B cell (primary cell): ENCODE measurements at regions not wholly inside any gene's neighbourhood (a gene's known extent, or its start where the extent isn't known, plus 50 kb on each side); places are given as distances from the start of the nearest gene placed in this dataset.

Experiments used
- ATAC-seq: fragments of 200-7000 bp; cut with Tn5 transposase; one replicate; pipeline ENCODE4 v1.10.0; 2021; ENCODE audit warnings: low read depth, mild to moderate bottlenecking, moderate number of reproducible peaks, moderate library complexity
- CTCF ChIA-PET: fragments of 350-600 bp; sonication (Branson Sonifier 250); formaldehyde crosslinking; loops from one replicate; lab custom pipeline; 2021; ENCODE audit warnings: antibody characterized with exemption, inconsistent platforms; lab: Charles Lee
- POLR2A ChIA-PET: fragments of 350-600 bp; sonication (Branson Sonifier 250); formaldehyde crosslinking; loops from one replicate; lab custom pipeline; 2021; ENCODE audit warnings: antibody characterized with exemption; lab: Charles Lee
- DNase-seq: peaks from one replicate; pipeline ENCODE4 v3.0.0; 2013
- H2AFZ ChIP-seq: 2 replicates; pipeline ENCODE4 v1.6.1; 2012; ENCODE audit warnings: mild to moderate bottlenecking, low read depth, low read length; ENCODE audit not compliant: insufficient read depth, poor library complexity, severe bottlenecking
- H3K27ac ChIP-seq, 2 donors: 1 replicate in 1 of 2; 2 replicates in 1 of 2; pipeline ENCODE4 v1.5.1; 2012 to 2013; ENCODE audit warnings: low read length in 2 of 2, mild to moderate bottlenecking in 2 of 2, moderate library complexity in 1 of 2
- H3K27me3 ChIP-seq, 4 experiments: fragments of 200-600 bp in 1 of 4; sonication (generic) in 1 of 4; replicated peaks in 1 of 4; 1 replicate in 2 of 4; 2 replicates in 2 of 4; pipeline versions ENCODE4 v1.6.1 to v1.7.0; 2013 to 2016; ENCODE audit warnings: low read length in 3 of 4, mild to moderate bottlenecking in 2 of 4, mixed read lengths in 1 of 4, moderate library complexity in 1 of 4; ENCODE audit not compliant: insufficient read depth in 4 of 4, control insufficient read depth in 3 of 4; ENCODE audit errors: control extremely low read depth in 1 of 4
- H3K36me3 ChIP-seq, 2 experiments: replicated peaks in 1 of 2; 1 replicate in 1 of 2; 2 replicates in 1 of 2; pipeline versions ENCODE4 v1.6.1 to v1.7.1; 2013; ENCODE audit warnings: low read length in 1 of 2; ENCODE audit not compliant: insufficient read depth in 2 of 2, control insufficient read depth in 1 of 2; ENCODE audit errors: control extremely low read depth in 1 of 2, extremely low read depth in 1 of 2
- H3K4me1 ChIP-seq, 2 donors: fragments of 200-600 bp in 1 of 2; sonication (generic) in 1 of 2; 1 replicate in 1 of 2; 2 replicates in 1 of 2; pipeline versions ENCODE4 v1.5.1 to v1.6.1; 2013 to 2017; ENCODE audit warnings: low read length in 2 of 2; ENCODE audit not compliant: control insufficient read depth in 2 of 2, insufficient read depth in 2 of 2
- H3K4me2 ChIP-seq: replicated peaks from 2 replicates; pipeline ENCODE3; 2012; ENCODE audit warnings: mild to moderate bottlenecking, low read depth, low read length; ENCODE audit not compliant: poor library complexity, severe bottlenecking
- H3K4me3 ChIP-seq, 5 experiments: fragments of 200-600 bp in 1 of 5; sonication (generic) in 1 of 5; 1 replicate in 3 of 5; 2 replicates in 2 of 5; pipeline versions ENCODE4 v1.5.1 to v1.7.0; 2011 to 2016; ENCODE audit warnings: low read length in 4 of 5, mild to moderate bottlenecking in 4 of 5, low read depth in 2 of 5, control low read depth in 1 of 5, moderate library complexity in 1 of 5; ENCODE audit not compliant: insufficient read depth in 1 of 5; ENCODE audit errors: control extremely low read depth in 1 of 5, extremely low read depth in 1 of 5
- H3K79me2 ChIP-seq: fragments of 200-600 bp; sonication (generic); one replicate; pipeline ENCODE4 v1.6.0; 2016; ENCODE audit warnings: low read length; ENCODE audit not compliant: control insufficient read depth, insufficient read depth
- H3K9ac ChIP-seq: fragments of 200-600 bp; sonication (generic); 2 replicates; pipeline ENCODE4 v1.6.1; 2017; ENCODE audit warnings: mild to moderate bottlenecking, low read length, moderate library complexity
- H3K9me3 ChIP-seq, 3 donors: one replicate each; pipeline versions ENCODE4 v1.6.1 to v1.7.1; 2013; ENCODE audit warnings: low read length in 2 of 3; ENCODE audit not compliant: control insufficient read depth in 2 of 3, insufficient read depth in 1 of 3; ENCODE audit errors: control extremely low read depth in 1 of 3
- H4K20me1 ChIP-seq: 2 replicates; pipeline ENCODE4 v1.6.0; 2012; ENCODE audit warnings: mild to moderate bottlenecking, low read length; ENCODE audit not compliant: insufficient read depth, control insufficient read depth, poor library complexity, severe bottlenecking
- H3K27ac Mint-ChIP-seq: one replicate; pipeline ENCODE4 v1.8.0; 2021; ENCODE audit warnings: mixed read lengths
- H3K27me3 Mint-ChIP-seq: one replicate; pipeline ENCODE4 v1.8.0; 2021; ENCODE audit warnings: mixed read lengths
- H3K4me1 Mint-ChIP-seq: one replicate; pipeline ENCODE4 v1.8.0; 2021; ENCODE audit warnings: mixed read lengths
- H3K4me3 Mint-ChIP-seq: one replicate; pipeline ENCODE4 v1.8.0; 2021; ENCODE audit warnings: mixed read lengths
- H3K9me3 Mint-ChIP-seq: one replicate; pipeline ENCODE4 v1.8.0; 2022; ENCODE audit warnings: mixed read lengths; ENCODE audit not compliant: insufficient read depth
- EZH2 ChIP-seq: IDR thresholded peaks from 2 replicates; pipeline ENCODE4 v1.6.1; 2012; ENCODE audit warnings: borderline replicate concordance, low read depth, mild to moderate bottlenecking, moderate library complexity, low read length; ENCODE audit not compliant: insufficient read depth, poor library complexity, severe bottlenecking
- WGBS: methylation state at CpG from one replicate; pipeline ENCODE4 v1.1.5; 2013; ENCODE audit warnings: missing lambda C conversion rate; ENCODE audit not compliant: insufficient coverage; 5-methylcytosine and 5-hydroxymethylcytosine counted together
- intact Hi-C: fragments of 100-400 bp; cut with micrococcal nuclease; formaldehyde crosslinking; loops from one replicate; pipeline ENCODE4 v1.10.0; 2022
- TF ChIP-seq, protein P1 (sequence below): fragments of 200-600 bp; IDR thresholded peaks from one replicate; pipeline ENCODE4 v1.8.0; 2022; ENCODE audit warnings: antibody characterized with exemption, mild to moderate bottlenecking

DNA sequence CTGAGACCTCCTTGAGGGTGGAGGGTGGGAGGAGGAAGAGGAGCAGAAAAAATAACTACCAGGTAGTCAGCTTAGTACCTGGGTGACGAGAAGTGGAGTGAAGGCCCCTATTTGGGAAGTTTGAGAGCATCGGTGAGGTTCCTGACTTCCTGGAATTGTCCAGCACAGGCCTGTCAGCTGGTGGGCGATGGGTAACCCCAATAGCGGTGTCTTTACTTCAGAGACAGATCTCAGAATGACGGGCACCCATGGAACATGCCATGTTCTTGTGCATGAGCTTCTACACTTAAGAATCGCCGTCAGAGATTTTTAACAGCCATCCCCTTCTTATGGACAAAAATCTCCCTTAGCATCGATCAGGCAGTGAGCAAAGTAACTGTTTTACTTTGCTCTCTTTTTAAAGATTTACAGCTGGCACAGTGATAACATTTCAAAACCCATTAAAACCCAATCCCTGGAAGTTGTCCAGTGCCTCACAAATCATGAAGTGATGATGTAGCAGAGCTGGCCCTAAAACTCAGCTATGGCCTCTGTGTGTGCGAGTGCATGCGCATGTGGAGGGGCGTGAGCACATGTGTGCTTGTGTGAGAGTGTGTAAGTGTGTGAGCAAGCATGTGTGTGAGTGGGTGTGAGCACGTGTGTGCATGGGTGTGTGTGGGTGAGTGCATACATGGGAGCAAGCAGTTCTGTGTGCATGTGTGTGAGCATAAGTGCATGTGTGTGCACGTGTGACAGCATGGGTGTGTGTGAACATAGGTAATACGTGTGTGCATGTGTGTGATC is 85.2 kb downstream of the DLL1 start:
- no peak for DNase-seq
- 89% methylated on average over 14 of the region's 14 CpGs for WGBS

DNA sequence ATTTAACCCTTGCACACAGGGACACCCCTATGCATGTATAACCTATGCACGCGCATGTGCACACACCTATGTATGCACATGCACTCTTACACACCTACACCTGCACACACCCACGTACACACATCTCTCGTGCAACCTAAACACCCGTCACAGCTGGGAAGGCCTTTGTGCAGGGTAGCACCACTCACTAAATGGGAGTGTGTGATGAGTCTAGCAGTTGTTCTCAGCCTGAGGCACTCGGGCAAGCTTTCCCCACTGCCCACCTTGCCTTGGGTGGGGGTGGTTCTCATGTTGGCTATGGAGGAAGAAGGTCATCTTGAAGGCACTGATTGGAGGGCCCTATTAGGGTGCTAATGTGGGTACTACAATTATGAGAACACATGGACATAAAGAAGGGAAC is 85.8 kb downstream of the DLL1 start:
- Mint-ChIP-seq H3K4me3 (no peak overlapping the region), H3K27ac (no peak overlapping the region), H3K9me3 (peaks cover 8% of the 10 kb centered on the region), H3K27me3 (peaks cover under 1% of the 10 kb centered on the region), H3K4me1 (no peaks in the 10 kb centered on the region)
- Histone ChIP-seq H3K9ac (no peak overlapping the region), H3K4me2 (no peak overlapping the region), H3K9me3 (peaks cover 0 to 14% (median 2%) of the 10 kb centered on the region in 3 donors), H4K20me1 (no peaks in the 10 kb centered on the region), H3K27me3 (peaks cover 0 to 6% (median 0%) of the 10 kb centered on the region in 4 experiments), H3K4me1 (no peaks in the 10 kb centered on the region), H3K4me3 (no peak overlapping the region), H3K79me2 (no peaks in the 10 kb centered on the region), H3K36me3 (no peaks in the 10 kb centered on the region), H3K27ac (no peak overlapping the region), H2AFZ (no peak overlapping the region)
- POLR2A ChIA-PET: no interaction called here
- CTCF ChIA-PET: no interaction called here
- DNase-seq: no peak
- ATAC-seq: no peak
- TF ChIP-seq EZH2: no peak
- TF ChIP-seq, protein P1, sequence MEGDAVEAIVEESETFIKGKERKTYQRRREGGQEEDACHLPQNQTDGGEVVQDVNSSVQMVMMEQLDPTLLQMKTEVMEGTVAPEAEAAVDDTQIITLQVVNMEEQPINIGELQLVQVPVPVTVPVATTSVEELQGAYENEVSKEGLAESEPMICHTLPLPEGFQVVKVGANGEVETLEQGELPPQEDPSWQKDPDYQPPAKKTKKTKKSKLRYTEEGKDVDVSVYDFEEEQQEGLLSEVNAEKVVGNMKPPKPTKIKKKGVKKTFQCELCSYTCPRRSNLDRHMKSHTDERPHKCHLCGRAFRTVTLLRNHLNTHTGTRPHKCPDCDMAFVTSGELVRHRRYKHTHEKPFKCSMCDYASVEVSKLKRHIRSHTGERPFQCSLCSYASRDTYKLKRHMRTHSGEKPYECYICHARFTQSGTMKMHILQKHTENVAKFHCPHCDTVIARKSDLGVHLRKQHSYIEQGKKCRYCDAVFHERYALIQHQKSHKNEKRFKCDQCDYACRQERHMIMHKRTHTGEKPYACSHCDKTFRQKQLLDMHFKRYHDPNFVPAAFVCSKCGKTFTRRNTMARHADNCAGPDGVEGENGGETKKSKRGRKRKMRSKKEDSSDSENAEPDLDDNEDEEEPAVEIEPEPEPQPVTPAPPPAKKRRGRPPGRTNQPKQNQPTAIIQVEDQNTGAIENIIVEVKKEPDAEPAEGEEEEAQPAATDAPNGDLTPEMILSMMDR: no peak
- no CpG with 5 or more reads among the region's 6 CpGs for WGBS
- intact Hi-C loops: no loop called here

More for the DNA sequence above, 85.2 kb downstream of the DLL1 start:
- Histone ChIP-seq H3K4me2 (no peak overlapping the region), H3K4me3 (no peak overlapping the region), H3K27me3 (peaks cover 0 to 11% (median 0%) of the 10 kb centered on the region in 4 experiments), H3K9me3 (peaks cover 0 to 14% (median 2%) of the 10 kb centered on the region in 3 donors), H3K4me1 (no peaks in the 10 kb centered on the region), H2AFZ (no peak overlapping the region), H3K27ac (no peak overlapping the region), H3K9ac (no peak overlapping the region), H4K20me1 (no peaks in the 10 kb centered on the region), H3K36me3 (no peaks in the 10 kb centered on the region), H3K79me2 (no peaks in the 10 kb centered on the region)
- H3K9me3 Mint-ChIP-seq: peaks cover 8% of the 10 kb centered on the region
- H3K27me3 Mint-ChIP-seq: peaks cover 7% of the 10 kb centered on the region
- no peaks in the 10 kb centered on the region for H3K4me1 Mint-ChIP-seq
- H3K27ac Mint-ChIP-seq: no peak overlapping the region
- TF ChIP-seq, protein P1: no peak
- TF ChIP-seq EZH2: no peak
- ATAC-seq: no peak
- CTCF ChIA-PET: no interaction called here
- H3K4me3 Mint-ChIP-seq: no peak overlapping the region
- POLR2A ChIA-PET: no interaction called here
- intact Hi-C loops: no loop called here
